SU-DHL-6 (cell line): ENCODE measurements at regions not wholly inside any gene's neighbourhood (a gene's known extent, or its start where the extent isn't known, plus 50 kb on each side); places are given as distances from the start of the nearest gene placed in this dataset.

Experiments used
- H2AFZ ChIP-seq: fragments of 200-600 bp; sonication (generic); 2 replicates; pipeline ENCODE4 v1.6.1; 2014; ENCODE audit warnings: low read depth, mild to moderate bottlenecking, moderate library complexity, mixed read lengths, antibody characterized with exemption, low read length; ENCODE audit not compliant: severe bottlenecking
- H3F3A ChIP-seq: fragments of 200-600 bp; shearing (Covaris generic); 2 replicates; pipeline ENCODE4 v1.6.0; 2016; ENCODE audit warnings: antibody characterized with exemption, mild to moderate bottlenecking; ENCODE audit not compliant: insufficient read depth
- H3K27ac ChIP-seq: fragments of 200-600 bp; sonication (generic); 2 replicates; pipeline ENCODE4 v1.5.1; 2016; ENCODE audit warnings: low read depth, mild to moderate bottlenecking, low read length, moderate library complexity, mixed read lengths
- H3K27me3 ChIP-seq: fragments of 200-600 bp; sonication (generic), shearing (Covaris generic); 2 replicates; pipeline ENCODE4 v1.6.0; 2014; ENCODE audit warnings: mild to moderate bottlenecking, low read length
- H3K36me3 ChIP-seq: fragments of 200-600 bp; sonication (generic); 2 replicates; pipeline ENCODE4 v1.6.1; 2014; ENCODE audit warnings: mild to moderate bottlenecking, low read length, mixed read lengths
- H3K4me2 ChIP-seq: fragments of 300-600, 200-600 bp; shearing (Covaris generic), sonication (generic); 2 replicates; pipeline ENCODE4 v1.6.0; 2014; ENCODE audit warnings: low read length, low read depth, mild to moderate bottlenecking; ENCODE audit not compliant: poor library complexity, severe bottlenecking
- H3K4me3 ChIP-seq: fragments of 200-600 bp; sonication (generic); 2 replicates; pipeline ENCODE4 v1.5.1; 2014; ENCODE audit warnings: antibody characterized with exemption, low read length, mild to moderate bottlenecking, mixed read lengths; ENCODE audit not compliant: insufficient read depth, poor library complexity, severe bottlenecking
- H3K79me2 ChIP-seq: fragments of 200-600 bp; sonication (generic); 2 replicates; pipeline ENCODE4 v1.6.1; 2014; ENCODE audit warnings: mild to moderate bottlenecking, low read length, moderate library complexity; ENCODE audit not compliant: insufficient read depth
- H3K9ac ChIP-seq: fragments of 200-600 bp; sonication (generic); 2 replicates; pipeline ENCODE4 v1.7.0; 2014; ENCODE audit warnings: mild to moderate bottlenecking, low read length
- H3K9me2 ChIP-seq: fragments of 200-600 bp; sonication (generic); replicated peaks from 2 replicates; pipeline ENCODE4 v1.6.1; 2014; ENCODE audit warnings: low read length; ENCODE audit not compliant: insufficient read depth
- H3K9me3 ChIP-seq: fragments of 200-600 bp; sonication (generic); 2 replicates; pipeline ENCODE4 v1.6.1; 2014; ENCODE audit warnings: low read length, mixed read lengths; ENCODE audit not compliant: insufficient read depth
- H4K20me1 ChIP-seq: fragments of 200-600 bp; sonication (generic); 2 replicates; pipeline ENCODE4 v1.6.1; 2014; ENCODE audit warnings: low read depth, mild to moderate bottlenecking, antibody characterized with exemption, low read length, moderate library complexity, mixed read lengths
- CTCF ChIP-seq: fragments of 200-600 bp; sonication (generic); IDR thresholded peaks from one replicate; pipeline ENCODE4 v1.5.1; 2017; ENCODE audit warnings: antibody characterized with exemption, mild to moderate bottlenecking, low read length, moderate library complexity; ENCODE audit not compliant: insufficient read depth, poor library complexity, severe bottlenecking
- EZH2phosphoT487 ChIP-seq: fragments of 200-600 bp; sonication (generic), shearing (Covaris generic); conservative IDR thresholded peaks from 2 replicates; pipeline ENCODE4 v1.6.1; 2018; ENCODE audit warnings: mild to moderate bottlenecking, antibody characterized with exemption, low read length, moderate library complexity, mixed read lengths

- H3K27ac ChIP-seq: no peak overlapping the region
- no peaks in the 10 kb centered on the region for H4K20me1 ChIP-seq
- H3K4me3 ChIP-seq: no peak overlapping the region
- no peak overlapping the region for H3K4me2 ChIP-seq
- H3K79me2 ChIP-seq: no peaks in the 10 kb centered on the region
- H3K27me3 ChIP-seq: no peaks in the 10 kb centered on the region
- TF ChIP-seq CTCF (no peak), EZH2phosphoT487 (no peak)
- no peaks in the 10 kb centered on the region for H3K36me3 ChIP-seq
- no peaks in the 10 kb centered on the region for H3F3A ChIP-seq
- no peak overlapping the region for H3K9ac ChIP-seq
- no peaks in the 10 kb centered on the region for H3K9me2 ChIP-seq
- H2AFZ ChIP-seq: no peak overlapping the region
- no peaks in the 10 kb centered on the region for H3K9me3 ChIP-seq
These were observed 738.9 kb upstream of the SALL3 start for GRCh38 chr18:78240627-78241252.

GRCh38 chr18:78241535-78242253 is 737.9 kb upstream of the SALL3 start:
- Histone ChIP-seq H3K27ac (no peak overlapping the region), H3K36me3 (no peaks in the 10 kb centered on the region), H4K20me1 (no peaks in the 10 kb centered on the region), H3K9me3 (no peaks in the 10 kb centered on the region), H3K9me2 (no peaks in the 10 kb centered on the region), H3F3A (no peaks in the 10 kb centered on the region), H3K9ac (no peak overlapping the region), H3K79me2 (no peaks in the 10 kb centered on the region), H3K4me2 (no peak overlapping the region), H3K4me3 (no peak overlapping the region), H2AFZ (no peak overlapping the region), H3K27me3 (no peaks in the 10 kb centered on the region)
- no peak for TF ChIP-seq EZH2phosphoT487
- no peak for TF ChIP-seq CTCF

- Histone ChIP-seq H3K4me2 (no peak overlapping the region), H3K9me2 (no peaks in the 10 kb centered on the region), H2AFZ (no peak overlapping the region), H3K27me3 (no peaks in the 10 kb centered on the region), H3K36me3 (no peaks in the 10 kb centered on the region), H3K4me3 (no peak overlapping the region), H4K20me1 (no peaks in the 10 kb centered on the region), H3F3A (no peaks in the 10 kb centered on the region), H3K9me3 (no peaks in the 10 kb centered on the region), H3K27ac (no peak overlapping the region), H3K79me2 (no peaks in the 10 kb centered on the region), H3K9ac (no peak overlapping the region)
- TF ChIP-seq EZH2phosphoT487: no peak
- no peak for TF ChIP-seq CTCF
These were observed 737.4 kb upstream of the SALL3 start for GRCh38 chr18:78242254-78242643.
